ENCODE measurements at regions not wholly inside any gene's neighbourhood (a gene's known extent, or its start where the extent isn't known, plus 50 kb on each side); places are given as distances from the start of the nearest gene placed in this dataset.

DNA sequence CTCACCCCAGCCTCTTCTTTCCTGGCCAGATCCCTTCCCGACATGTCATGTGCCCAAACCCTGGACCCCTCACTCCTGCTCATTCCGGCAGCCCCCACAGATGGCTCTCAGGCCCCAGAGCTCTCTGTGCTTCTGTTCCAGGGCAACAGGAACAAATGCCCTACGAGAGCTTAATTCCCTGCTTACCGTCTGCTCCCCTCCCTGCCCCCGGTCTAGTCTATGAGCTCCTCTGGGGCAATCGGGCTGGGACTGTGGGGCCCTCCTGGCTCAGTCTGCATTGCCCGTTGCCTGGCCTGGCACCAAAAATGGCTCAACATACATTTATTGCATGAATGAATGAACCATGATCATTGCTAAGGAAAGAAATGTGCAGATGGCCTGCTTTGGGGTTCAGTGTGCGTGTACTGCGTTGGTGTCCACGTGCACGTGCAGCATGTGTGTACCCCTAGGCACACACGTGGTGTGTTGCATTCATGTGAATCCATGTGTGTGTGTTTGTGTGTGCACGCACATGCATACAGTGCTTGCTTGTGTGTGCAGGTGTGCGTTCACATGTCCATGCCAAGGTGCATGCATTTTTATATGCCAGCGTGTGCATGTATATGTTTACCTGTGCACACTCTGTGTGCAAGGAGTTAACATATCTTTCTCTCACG is 201.2 kb upstream of the IER5L start:
- no peaks in the 10 kb centered on the region for H3K9me3 ChIP-seq (ENCODE audit: control insufficient read depth in 4 of 4, low read length in 3 of 4)
- no peak overlapping the region for H3K27ac ChIP-seq (ENCODE audit: low read depth in 1 of 2, low read length in 2 of 2)
- no peak for DNase-seq (ENCODE audit: low spot score)
- H3K9ac ChIP-seq (ENCODE audit: low read depth in 1 of 2, low read length in 2 of 2): no peak overlapping the region
- H3K4me1 ChIP-seq (ENCODE audit: control insufficient read depth in 4 of 4, insufficient read depth in 4 of 4, low read length in 3 of 4): peaks cover 2 to 7% (median 6%) of the 10 kb centered on the region in 4 donors
- H3K27me3 ChIP-seq (ENCODE audit: control insufficient read depth in 4 of 4, insufficient read depth in 4 of 4, low read length in 3 of 4): no peaks in the 10 kb centered on the region
- H3K36me3 ChIP-seq (ENCODE audit: control insufficient read depth in 4 of 4, insufficient read depth in 3 of 4, low read depth in 1 of 4, low read length in 3 of 4): no peaks in the 10 kb centered on the region
- TF ChIP-seq, protein P1, sequence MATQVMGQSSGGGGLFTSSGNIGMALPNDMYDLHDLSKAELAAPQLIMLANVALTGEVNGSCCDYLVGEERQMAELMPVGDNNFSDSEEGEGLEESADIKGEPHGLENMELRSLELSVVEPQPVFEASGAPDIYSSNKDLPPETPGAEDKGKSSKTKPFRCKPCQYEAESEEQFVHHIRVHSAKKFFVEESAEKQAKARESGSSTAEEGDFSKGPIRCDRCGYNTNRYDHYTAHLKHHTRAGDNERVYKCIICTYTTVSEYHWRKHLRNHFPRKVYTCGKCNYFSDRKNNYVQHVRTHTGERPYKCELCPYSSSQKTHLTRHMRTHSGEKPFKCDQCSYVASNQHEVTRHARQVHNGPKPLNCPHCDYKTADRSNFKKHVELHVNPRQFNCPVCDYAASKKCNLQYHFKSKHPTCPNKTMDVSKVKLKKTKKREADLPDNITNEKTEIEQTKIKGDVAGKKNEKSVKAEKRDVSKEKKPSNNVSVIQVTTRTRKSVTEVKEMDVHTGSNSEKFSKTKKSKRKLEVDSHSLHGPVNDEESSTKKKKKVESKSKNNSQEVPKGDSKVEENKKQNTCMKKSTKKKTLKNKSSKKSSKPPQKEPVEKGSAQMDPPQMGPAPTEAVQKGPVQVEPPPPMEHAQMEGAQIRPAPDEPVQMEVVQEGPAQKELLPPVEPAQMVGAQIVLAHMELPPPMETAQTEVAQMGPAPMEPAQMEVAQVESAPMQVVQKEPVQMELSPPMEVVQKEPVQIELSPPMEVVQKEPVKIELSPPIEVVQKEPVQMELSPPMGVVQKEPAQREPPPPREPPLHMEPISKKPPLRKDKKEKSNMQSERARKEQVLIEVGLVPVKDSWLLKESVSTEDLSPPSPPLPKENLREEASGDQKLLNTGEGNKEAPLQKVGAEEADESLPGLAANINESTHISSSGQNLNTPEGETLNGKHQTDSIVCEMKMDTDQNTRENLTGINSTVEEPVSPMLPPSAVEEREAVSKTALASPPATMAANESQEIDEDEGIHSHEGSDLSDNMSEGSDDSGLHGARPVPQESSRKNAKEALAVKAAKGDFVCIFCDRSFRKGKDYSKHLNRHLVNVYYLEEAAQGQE (IDR thresholded peaks at IDR 0.05): no peak
- TF ChIP-seq FOXA2 (IDR thresholded peaks at IDR 0.05): no peak
- TF ChIP-seq, protein P2, sequence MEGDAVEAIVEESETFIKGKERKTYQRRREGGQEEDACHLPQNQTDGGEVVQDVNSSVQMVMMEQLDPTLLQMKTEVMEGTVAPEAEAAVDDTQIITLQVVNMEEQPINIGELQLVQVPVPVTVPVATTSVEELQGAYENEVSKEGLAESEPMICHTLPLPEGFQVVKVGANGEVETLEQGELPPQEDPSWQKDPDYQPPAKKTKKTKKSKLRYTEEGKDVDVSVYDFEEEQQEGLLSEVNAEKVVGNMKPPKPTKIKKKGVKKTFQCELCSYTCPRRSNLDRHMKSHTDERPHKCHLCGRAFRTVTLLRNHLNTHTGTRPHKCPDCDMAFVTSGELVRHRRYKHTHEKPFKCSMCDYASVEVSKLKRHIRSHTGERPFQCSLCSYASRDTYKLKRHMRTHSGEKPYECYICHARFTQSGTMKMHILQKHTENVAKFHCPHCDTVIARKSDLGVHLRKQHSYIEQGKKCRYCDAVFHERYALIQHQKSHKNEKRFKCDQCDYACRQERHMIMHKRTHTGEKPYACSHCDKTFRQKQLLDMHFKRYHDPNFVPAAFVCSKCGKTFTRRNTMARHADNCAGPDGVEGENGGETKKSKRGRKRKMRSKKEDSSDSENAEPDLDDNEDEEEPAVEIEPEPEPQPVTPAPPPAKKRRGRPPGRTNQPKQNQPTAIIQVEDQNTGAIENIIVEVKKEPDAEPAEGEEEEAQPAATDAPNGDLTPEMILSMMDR (IDR thresholded peaks at IDR 0.05; ENCODE audit: low read depth, low read length, missing input control): no peak
- no peak for TF ChIP-seq FOXA1 (IDR thresholded peaks at IDR 0.05)
- TF ChIP-seq EGR1 (IDR thresholded peaks at IDR 0.05; ENCODE audit: low read depth in 2 of 2): no peak
- 88% methylated on average over 16 of the region's 16 CpGs for WGBS
- no peak overlapping the region for H3K4me3 ChIP-seq (ENCODE audit: low read depth in 1 of 3, low read length in 3 of 3)

DNA sequence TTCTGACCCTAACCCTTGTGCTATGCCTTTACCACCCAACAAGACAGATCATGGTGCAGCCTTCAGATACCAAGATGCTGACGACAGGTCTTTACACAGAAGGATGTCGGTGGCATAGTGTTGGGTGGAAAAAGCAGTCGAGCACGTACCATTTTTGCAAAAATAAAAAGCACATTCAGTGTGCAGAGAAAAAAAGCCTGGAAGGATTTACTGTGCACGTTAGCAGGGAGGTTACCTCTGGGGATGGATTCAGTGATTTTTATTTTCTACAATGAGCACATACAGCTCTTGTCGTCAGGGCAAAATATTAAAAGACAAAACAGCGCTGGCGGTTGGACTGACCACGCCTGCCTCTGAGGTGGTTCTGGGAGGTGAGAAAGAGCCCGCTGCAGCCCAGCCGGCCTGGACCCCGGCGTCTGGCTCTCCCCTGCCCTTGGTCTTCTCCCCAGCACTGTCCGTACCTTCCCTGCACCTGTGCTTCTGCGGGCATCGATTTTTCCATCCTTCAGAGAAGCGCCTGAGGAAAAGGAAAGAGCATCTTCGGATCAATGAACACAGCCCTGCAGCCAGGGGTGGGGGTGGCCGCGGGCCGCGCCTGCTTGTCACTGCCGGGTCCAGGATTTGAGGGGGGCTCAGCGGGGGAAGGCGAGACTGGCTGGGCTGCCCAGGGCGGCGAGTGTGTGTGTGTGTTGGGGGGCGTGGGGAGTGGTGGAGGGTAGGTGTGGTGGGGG is 200.0 kb upstream of the IER5L start:
- no peak overlapping the region for H3K4me3 ChIP-seq (ENCODE audit: low read depth in 1 of 3, low read length in 3 of 3)
- no peaks in the 10 kb centered on the region for H3K36me3 ChIP-seq (ENCODE audit: control insufficient read depth in 4 of 4, insufficient read depth in 3 of 4, low read depth in 1 of 4, low read length in 3 of 4)
- no peak overlapping the region for H3K27ac ChIP-seq (ENCODE audit: low read depth in 1 of 2, low read length in 2 of 2)
- no peaks in the 10 kb centered on the region for H3K27me3 ChIP-seq (ENCODE audit: control insufficient read depth in 4 of 4, insufficient read depth in 4 of 4, low read length in 3 of 4)
- peaks cover 2 to 7% (median 6%) of the 10 kb centered on the region in 4 donors for H3K4me1 ChIP-seq (ENCODE audit: control insufficient read depth in 4 of 4, insufficient read depth in 4 of 4, low read length in 3 of 4)
- 76% methylated on average over 28 of the region's 28 CpGs for WGBS
- H3K9ac ChIP-seq (ENCODE audit: low read depth in 1 of 2, low read length in 2 of 2): no peak overlapping the region
- DNase-seq (ENCODE audit: low spot score): no peak
- TF ChIP-seq, protein P3, sequence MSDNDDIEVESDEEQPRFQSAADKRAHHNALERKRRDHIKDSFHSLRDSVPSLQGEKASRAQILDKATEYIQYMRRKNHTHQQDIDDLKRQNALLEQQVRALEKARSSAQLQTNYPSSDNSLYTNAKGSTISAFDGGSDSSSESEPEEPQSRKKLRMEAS (IDR thresholded peaks at IDR 0.05): no peak
- TF ChIP-seq YY1 (IDR thresholded peaks at IDR 0.05): no peak
- no peak for TF ChIP-seq SP1 (IDR thresholded peaks at IDR 0.05)
- TF ChIP-seq EGR1 (IDR thresholded peaks at IDR 0.05; ENCODE audit: low read depth in 2 of 2): no peak
- no peaks in the 10 kb centered on the region for H3K9me3 ChIP-seq (ENCODE audit: control insufficient read depth in 4 of 4, low read length in 3 of 4)

DNA sequence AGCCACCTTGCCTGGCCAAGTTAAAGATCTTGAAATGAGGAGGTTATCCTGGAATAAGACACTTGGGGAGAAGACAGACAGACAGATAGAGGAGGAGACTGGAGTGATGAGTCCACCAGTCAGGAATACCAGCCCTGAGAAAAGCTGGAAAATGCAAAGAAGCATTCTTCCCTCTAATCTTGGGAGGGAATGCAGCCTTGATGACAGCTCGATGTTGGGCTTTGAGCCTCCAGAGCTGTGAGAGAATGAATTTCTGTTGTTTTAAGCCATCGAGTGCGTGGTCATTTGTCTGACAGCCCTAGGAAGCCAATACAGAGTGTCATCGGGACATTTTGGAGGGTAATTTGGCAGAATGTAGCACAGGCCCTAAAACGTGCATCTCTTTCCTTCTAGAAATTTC is 199.1 kb upstream of the IER5L start:
- WGBS: 81% methylated on average over 5 of the region's 5 CpGs
- no peaks in the 10 kb centered on the region for H3K36me3 ChIP-seq (ENCODE audit: control insufficient read depth in 4 of 4, insufficient read depth in 3 of 4, low read depth in 1 of 4, low read length in 3 of 4)
- no peaks in the 10 kb centered on the region for H3K27me3 ChIP-seq (ENCODE audit: control insufficient read depth in 4 of 4, insufficient read depth in 4 of 4, low read length in 3 of 4)
- no peaks in the 10 kb centered on the region for H3K9me3 ChIP-seq (ENCODE audit: control insufficient read depth in 4 of 4, low read length in 3 of 4)
- DNase-seq (ENCODE audit: low spot score): no peak
- no peaks in the 10 kb centered on the region for H3K4me1 ChIP-seq (ENCODE audit: control insufficient read depth in 4 of 4, insufficient read depth in 4 of 4, low read length in 3 of 4)
- H3K9ac ChIP-seq (ENCODE audit: low read depth in 1 of 2, low read length in 2 of 2): no peak overlapping the region
- no peak overlapping the region for H3K4me3 ChIP-seq (ENCODE audit: low read depth in 1 of 3, low read length in 3 of 3)
- H3K27ac ChIP-seq (ENCODE audit: low read depth in 1 of 2, low read length in 2 of 2): no peak overlapping the region
- TF ChIP-seq, protein P4, sequence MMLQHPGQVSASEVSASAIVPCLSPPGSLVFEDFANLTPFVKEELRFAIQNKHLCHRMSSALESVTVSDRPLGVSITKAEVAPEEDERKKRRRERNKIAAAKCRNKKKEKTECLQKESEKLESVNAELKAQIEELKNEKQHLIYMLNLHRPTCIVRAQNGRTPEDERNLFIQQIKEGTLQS (IDR thresholded peaks at IDR 0.05): no peak
- TF ChIP-seq FOXA1 (IDR thresholded peaks at IDR 0.05): no peak
- TF ChIP-seq, protein P2 (IDR thresholded peaks at IDR 0.05; ENCODE audit: low read depth, low read length, missing input control): no peak
- no peak for TF ChIP-seq FOXA2 (IDR thresholded peaks at IDR 0.05)
- TF ChIP-seq, protein P5, sequence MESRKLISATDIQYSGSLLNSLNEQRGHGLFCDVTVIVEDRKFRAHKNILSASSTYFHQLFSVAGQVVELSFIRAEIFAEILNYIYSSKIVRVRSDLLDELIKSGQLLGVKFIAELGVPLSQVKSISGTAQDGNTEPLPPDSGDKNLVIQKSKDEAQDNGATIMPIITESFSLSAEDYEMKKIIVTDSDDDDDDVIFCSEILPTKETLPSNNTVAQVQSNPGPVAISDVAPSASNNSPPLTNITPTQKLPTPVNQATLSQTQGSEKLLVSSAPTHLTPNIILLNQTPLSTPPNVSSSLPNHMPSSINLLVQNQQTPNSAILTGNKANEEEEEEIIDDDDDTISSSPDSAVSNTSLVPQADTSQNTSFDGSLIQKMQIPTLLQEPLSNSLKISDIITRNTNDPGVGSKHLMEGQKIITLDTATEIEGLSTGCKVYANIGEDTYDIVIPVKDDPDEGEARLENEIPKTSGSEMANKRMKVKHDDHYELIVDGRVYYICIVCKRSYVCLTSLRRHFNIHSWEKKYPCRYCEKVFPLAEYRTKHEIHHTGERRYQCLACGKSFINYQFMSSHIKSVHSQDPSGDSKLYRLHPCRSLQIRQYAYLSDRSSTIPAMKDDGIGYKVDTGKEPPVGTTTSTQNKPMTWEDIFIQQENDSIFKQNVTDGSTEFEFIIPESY (IDR thresholded peaks at IDR 0.05): no peak
- TF ChIP-seq, protein P1 (IDR thresholded peaks at IDR 0.05): no peak
